H9 (cell line): ENCODE measurements at regions not wholly inside any gene's neighbourhood (a gene's known extent, or its start where the extent isn't known, plus 50 kb on each side); places are given as distances from the start of the nearest gene placed in this dataset.

ENCODE experiments used
- DNase-seq: peaks from one replicate; pipeline ENCODE4 v3.0.0-alpha.2; 2017
- H2AFZ ChIP-seq: one replicate; pipeline ENCODE4 v1.6.1; 2013; ENCODE audit warnings: mild to moderate bottlenecking, low read length, control low read depth, moderate library complexity
- H2AK5ac ChIP-seq: 2 replicates; pipeline ENCODE4 v1.6.1; 2013; ENCODE audit warnings: low read length, control low read depth, mixed read lengths; ENCODE audit not compliant: insufficient read length
- H2BK120ac ChIP-seq: one replicate; pipeline ENCODE4 v1.6.1; 2013; ENCODE audit warnings: low read depth, mild to moderate bottlenecking, low read length, control low read depth, inconsistent platforms; ENCODE audit not compliant: poor library complexity, severe bottlenecking
- H2BK12ac ChIP-seq: 2 replicates; pipeline ENCODE4 v1.6.1; 2013; ENCODE audit warnings: low read length, control low read depth, mixed read lengths, low read depth; ENCODE audit not compliant: insufficient read length
- H2BK15ac ChIP-seq: 2 replicates; pipeline ENCODE4 v1.6.1; 2013; ENCODE audit warnings: low read depth, low read length, control low read depth
- H2BK20ac ChIP-seq: one replicate; pipeline ENCODE4 v1.6.1; 2013; ENCODE audit warnings: low read depth, mild to moderate bottlenecking, low read length, control low read depth, inconsistent platforms; ENCODE audit not compliant: poor library complexity, severe bottlenecking
- H2BK5ac ChIP-seq: 2 replicates; pipeline ENCODE4 v1.6.1; 2013; ENCODE audit warnings: low read length, control low read depth, mixed read lengths; ENCODE audit not compliant: insufficient read length
- H3K14ac ChIP-seq: 2 replicates; pipeline ENCODE4 v1.6.1; 2013; ENCODE audit warnings: low read length, control low read depth; ENCODE audit not compliant: insufficient read depth
- H3K18ac ChIP-seq: 2 replicates; pipeline ENCODE4 v1.6.1; 2013; ENCODE audit warnings: low read depth, mild to moderate bottlenecking, mixed read lengths, low read length, control low read depth; ENCODE audit not compliant: insufficient read length
- H3K23ac ChIP-seq: 2 replicates; pipeline ENCODE4 v1.6.1; 2013; ENCODE audit warnings: low read length, control low read depth, mixed read lengths, low read depth; ENCODE audit not compliant: insufficient read length
- H3K23me2 ChIP-seq: 2 replicates; pipeline ENCODE4 v1.6.1; 2013; ENCODE audit warnings: low read depth, mild to moderate bottlenecking, mixed read lengths, low read length, control low read depth; ENCODE audit not compliant: insufficient read length, poor library complexity, severe bottlenecking
- H3K27ac ChIP-seq: 2 replicates; pipeline ENCODE4 v1.5.1; 2013; ENCODE audit warnings: low read length, control low read depth, mixed read lengths, low read depth; ENCODE audit not compliant: insufficient read length
- H3K27me3 ChIP-seq: 2 replicates; pipeline ENCODE4 v1.6.1; 2013; ENCODE audit warnings: low read length, control low read depth, inconsistent platforms; ENCODE audit not compliant: insufficient read depth
- H3K4ac ChIP-seq: 2 replicates; pipeline ENCODE4 v1.6.1; 2013; ENCODE audit warnings: low read depth, mild to moderate bottlenecking, control low read depth, inconsistent platforms, low read length, moderate library complexity
- H3K4me1 ChIP-seq: 2 replicates; pipeline ENCODE4 v1.6.1; 2013; ENCODE audit warnings: low read length, control low read depth, inconsistent platforms; ENCODE audit not compliant: insufficient read depth
- H3K4me2 ChIP-seq: 2 replicates; pipeline ENCODE4 v1.6.1; 2013; ENCODE audit warnings: low read length, control low read depth, mixed read lengths; ENCODE audit not compliant: insufficient read length, insufficient read depth
- H3K56ac ChIP-seq: 2 replicates; pipeline ENCODE4 v1.6.1; 2013; ENCODE audit warnings: low read depth, mild to moderate bottlenecking, mixed read lengths, low read length, control low read depth; ENCODE audit not compliant: insufficient read length
- H3K79me1 ChIP-seq: 2 replicates; pipeline ENCODE4 v1.6.1; 2013; ENCODE audit warnings: low read depth, mild to moderate bottlenecking, moderate library complexity, low read length, control low read depth, inconsistent platforms; ENCODE audit not compliant: insufficient read depth, poor library complexity, severe bottlenecking
- H3K79me2 ChIP-seq: 2 replicates; pipeline ENCODE4 v1.6.1; 2013; ENCODE audit warnings: low read length, control low read depth, inconsistent platforms; ENCODE audit not compliant: insufficient read depth
- H3K9ac ChIP-seq: 2 replicates; pipeline ENCODE4 v1.6.1; 2013; ENCODE audit warnings: low read length, control low read depth, mixed read lengths; ENCODE audit not compliant: insufficient read length; ENCODE audit errors: extremely low read depth
- H3K9me3 ChIP-seq: one replicate; pipeline ENCODE4 v1.6.1; 2013; ENCODE audit warnings: low read depth, low read length, inconsistent platforms; ENCODE audit not compliant: control insufficient read depth
- H3T11ph ChIP-seq: one replicate; pipeline ENCODE4 v1.6.1; 2013; ENCODE audit warnings: mild to moderate bottlenecking, low read length, control low read depth, inconsistent platforms
- H4K20me1 ChIP-seq: one replicate; pipeline ENCODE4 v1.6.1; 2013; ENCODE audit not compliant: control insufficient read depth, insufficient read length, insufficient read depth
- H4K5ac ChIP-seq: 2 replicates; pipeline ENCODE4 v1.6.1; 2013; ENCODE audit warnings: low read depth, mild to moderate bottlenecking, mixed read lengths, low read length, control low read depth; ENCODE audit not compliant: insufficient read length
- H4K8ac ChIP-seq: replicated peaks from 2 replicates; pipeline ENCODE4 v1.6.1; 2013; ENCODE audit warnings: low read length, control low read depth, mixed read lengths, low read depth; ENCODE audit not compliant: insufficient read length
- H4K91ac ChIP-seq: 2 replicates; pipeline ENCODE4 v1.6.1; 2013; ENCODE audit warnings: low read depth, mild to moderate bottlenecking, moderate library complexity, mixed read lengths, low read length, control low read depth; ENCODE audit not compliant: insufficient read length
- H3K27ac Mint-ChIP-seq, 3 experiments: 2 replicates in 2 of 3; 3 replicates in 1 of 3; pipeline ENCODE4 v1.8.0; 2020 to 2021; ENCODE audit warnings: mixed read lengths in 3 of 3, mild to moderate bottlenecking in 1 of 3, moderate library complexity in 1 of 3
- H3K27me3 Mint-ChIP-seq: 2 replicates; pipeline ENCODE4 v1.8.0; 2021; ENCODE audit warnings: low read depth, mild to moderate bottlenecking, moderate library complexity, mixed read lengths
- H3K36me3 Mint-ChIP-seq, 3 experiments: 2 replicates in 2 of 3; 3 replicates in 1 of 3; pipeline ENCODE4 v1.8.0; 2020 to 2021; ENCODE audit warnings: low read depth in 3 of 3, mixed read lengths in 3 of 3; ENCODE audit not compliant: insufficient read depth in 1 of 3
- H3K4me1 Mint-ChIP-seq, 2 experiments: 2 replicates each; pipeline ENCODE4 v1.8.0; 2020; ENCODE audit warnings: mixed read lengths in 2 of 2
- H3K4me3 Mint-ChIP-seq, 2 experiments: 2 replicates in 1 of 2; 3 replicates in 1 of 2; pipeline ENCODE4 v1.8.0; 2020 to 2021; ENCODE audit warnings: mild to moderate bottlenecking in 2 of 2, mixed read lengths in 2 of 2, moderate library complexity in 1 of 2
- H3K9me3 Mint-ChIP-seq, 2 experiments: 2 replicates in 1 of 2; 3 replicates in 1 of 2; pipeline ENCODE4 v1.8.0; 2020; ENCODE audit warnings: mild to moderate bottlenecking in 2 of 2, mixed read lengths in 2 of 2, moderate library complexity in 1 of 2
- CTCF ChIP-seq: fragments of 200-600 bp; sonication (generic); conservative IDR thresholded peaks from 3 replicates; pipeline ENCODE4 v1.8.0; 2021; ENCODE audit warnings: antibody characterized with exemption, mild to moderate bottlenecking
- WGBS: extraction: QIAGEN DNeasy Blood & Tissue Kit; methylation state at CpG from one replicate; pipeline ENCODE4 v1.1.7; 2013; ENCODE audit warnings: missing lambda C conversion rate, low lambda C conversion rate, mixed read lengths; ENCODE audit not compliant: insufficient read length; ENCODE audit errors: extremely low coverage; 5-methylcytosine and 5-hydroxymethylcytosine counted together

GRCh38 chr2:19141234-19142004, 217.0 kb downstream of the OSR1 start:
- Histone ChIP-seq H3K4me1 (no peaks in the 10 kb centered on the region), H2AFZ (no peak overlapping the region), H3K4me2 (no peak overlapping the region), H3K27ac (no peak overlapping the region), H3K23me2 (no peaks in the 10 kb centered on the region), H3K79me2 (no peaks in the 10 kb centered on the region), H4K5ac (no peak overlapping the region), H3K9me3 (no peaks in the 10 kb centered on the region), H3K79me1 (no peaks in the 10 kb centered on the region), H4K20me1 (no peaks in the 10 kb centered on the region), H3K23ac (no peak overlapping the region), H2BK15ac (no peak overlapping the region), H3K9ac (no peak overlapping the region), H3K18ac (no peak overlapping the region), H2AK5ac (no peak overlapping the region), H2BK20ac (no peak overlapping the region), H2BK5ac (no peak overlapping the region), H3K14ac (no peak overlapping the region), H3K4ac (no peak overlapping the region), H3K56ac (no peak overlapping the region), H2BK12ac (no peak overlapping the region), H3K27me3 (no peaks in the 10 kb centered on the region), H3T11ph (no peak overlapping the region), H2BK120ac (no peak overlapping the region), H4K8ac (no peak overlapping the region), H4K91ac (no peak overlapping the region)
- no peak for TF ChIP-seq CTCF
- H3K4me3 Mint-ChIP-seq, result no peak overlapping the region
- H3K27ac Mint-ChIP-seq, result peak overlapping the region in 1 of 3 experiments; percentile 20; a peak in 1 of 7 replicates
- WGBS, result no CpG with 5 or more reads among the region's 5 CpGs
- no peaks in the 10 kb centered on the region for H3K27me3 Mint-ChIP-seq
- no peaks in the 10 kb centered on the region for H3K36me3 Mint-ChIP-seq
- no peaks in the 10 kb centered on the region for H3K9me3 Mint-ChIP-seq
- no peak for DNase-seq
- H3K4me1 Mint-ChIP-seq, result peaks cover 14 to 20% of the 10 kb centered on the region in 2 experiments
